MCF 10A (cell line): ENCODE measurements at regions not wholly inside any gene's neighbourhood (a gene's known extent, or its start where the extent isn't known, plus 50 kb on each side); places are given as distances from the start of the nearest gene placed in this dataset.

ENCODE experiments used
- BruUV-seq: library from RNA; stranded (reverse); fragments of 400-500 nt; replicated peaks from 2 replicates; lab custom pipeline; 2021; lab: Mats Ljungman, UMichigan
- CTCF ChIA-PET: fragments of 300-600 bp; sonication (Branson Sonifier 250); formaldehyde crosslinking; extraction: SDS; loops from one replicate; lab custom pipeline; 2021; ENCODE audit warnings: antibody characterized with exemption, inconsistent platforms; lab: Yijun Ruan, JAX
- POLR2A ChIA-PET: fragments of 300-600, 350-650 bp; sonication (Branson Sonifier 250); formaldehyde crosslinking; extraction: SDS; loops from one replicate; lab custom pipeline; 2020; ENCODE audit warnings: antibody characterized with exemption, inconsistent platforms; lab: Yijun Ruan, JAX
- DNase-seq: peaks from one replicate; pipeline ENCODE4 v3.0.0-alpha.2; 2018; ENCODE audit not compliant: unreplicated experiment
- H3K27ac Mint-ChIP-seq: one replicate; pipeline ENCODE4 v1.8.0; 2022; ENCODE audit warnings: mild to moderate bottlenecking, low read depth, mixed read lengths; ENCODE audit not compliant: unreplicated experiment
- H3K27me3 Mint-ChIP-seq: one replicate; pipeline ENCODE4 v1.8.0; 2022; ENCODE audit warnings: mixed read lengths; ENCODE audit not compliant: insufficient read depth, unreplicated experiment
- H3K36me3 Mint-ChIP-seq: one replicate; pipeline ENCODE4 v1.8.0; 2022; ENCODE audit warnings: mild to moderate bottlenecking, moderate library complexity, mixed read lengths; ENCODE audit not compliant: insufficient read depth, unreplicated experiment
- H3K4me1 Mint-ChIP-seq: one replicate; pipeline ENCODE4 v1.8.0; 2022; ENCODE audit warnings: mixed read lengths; ENCODE audit not compliant: insufficient read depth, unreplicated experiment
- H3K4me3 Mint-ChIP-seq: one replicate; pipeline ENCODE4 v1.8.0; 2022; ENCODE audit warnings: mild to moderate bottlenecking, moderate library complexity, mixed read lengths; ENCODE audit not compliant: unreplicated experiment
- H3K9me3 Mint-ChIP-seq: one replicate; pipeline ENCODE4 v1.8.0; 2022; ENCODE audit warnings: mixed read lengths; ENCODE audit not compliant: unreplicated experiment
- intact Hi-C: fragments of 100-400 bp; cut with micrococcal nuclease; formaldehyde crosslinking; loops from 2 replicates; pipeline ENCODE4 v1.14.1; 2022
- TF ChIP-seq, protein P1 (sequence below): fragments of 200-600 bp; IDR thresholded peaks from one replicate; pipeline ENCODE4 v1.8.0; 2022; ENCODE audit warnings: antibody characterized with exemption, mild to moderate bottlenecking; ENCODE audit not compliant: unreplicated experiment

DNA sequence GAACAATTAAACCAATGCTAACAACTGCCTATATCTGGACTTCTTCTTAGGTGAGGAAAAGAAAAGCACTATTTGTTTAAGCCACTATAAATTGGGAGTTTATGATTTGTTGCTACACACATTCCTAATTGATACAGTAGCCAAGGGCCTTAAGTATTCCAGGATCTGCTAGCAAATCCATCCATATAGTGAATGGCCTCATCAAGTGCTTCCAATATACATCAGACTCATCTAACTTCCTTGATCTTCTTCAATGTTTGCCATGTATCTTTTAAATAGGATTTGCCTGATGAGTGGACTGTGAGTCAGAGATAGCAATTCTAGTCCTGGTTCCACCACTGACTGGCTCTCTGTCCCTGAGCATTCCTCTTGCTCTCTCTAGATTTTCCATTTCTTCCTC lies 430.2 kb downstream of the OMA1 start:
- TF ChIP-seq, protein P1, sequence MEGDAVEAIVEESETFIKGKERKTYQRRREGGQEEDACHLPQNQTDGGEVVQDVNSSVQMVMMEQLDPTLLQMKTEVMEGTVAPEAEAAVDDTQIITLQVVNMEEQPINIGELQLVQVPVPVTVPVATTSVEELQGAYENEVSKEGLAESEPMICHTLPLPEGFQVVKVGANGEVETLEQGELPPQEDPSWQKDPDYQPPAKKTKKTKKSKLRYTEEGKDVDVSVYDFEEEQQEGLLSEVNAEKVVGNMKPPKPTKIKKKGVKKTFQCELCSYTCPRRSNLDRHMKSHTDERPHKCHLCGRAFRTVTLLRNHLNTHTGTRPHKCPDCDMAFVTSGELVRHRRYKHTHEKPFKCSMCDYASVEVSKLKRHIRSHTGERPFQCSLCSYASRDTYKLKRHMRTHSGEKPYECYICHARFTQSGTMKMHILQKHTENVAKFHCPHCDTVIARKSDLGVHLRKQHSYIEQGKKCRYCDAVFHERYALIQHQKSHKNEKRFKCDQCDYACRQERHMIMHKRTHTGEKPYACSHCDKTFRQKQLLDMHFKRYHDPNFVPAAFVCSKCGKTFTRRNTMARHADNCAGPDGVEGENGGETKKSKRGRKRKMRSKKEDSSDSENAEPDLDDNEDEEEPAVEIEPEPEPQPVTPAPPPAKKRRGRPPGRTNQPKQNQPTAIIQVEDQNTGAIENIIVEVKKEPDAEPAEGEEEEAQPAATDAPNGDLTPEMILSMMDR, result no peak
- CTCF ChIA-PET, result interaction anchor here (0.7 kb wide), 1 partner anchor 172 kb away, joined by 3 read pairs; no protein-coding TSS in a partner anchor
- no peak overlapping the region for H3K4me3 Mint-ChIP-seq
- DNase-seq, result no peak
- H3K27ac Mint-ChIP-seq, result no peak overlapping the region
- no TSS peak for BruUV-seq
- H3K27me3 Mint-ChIP-seq, result no peaks in the 10 kb centered on the region
- intact Hi-C loops, result no loop called here
- POLR2A ChIA-PET, result no interaction called here
- no peaks in the 10 kb centered on the region for H3K4me1 Mint-ChIP-seq
- H3K36me3 Mint-ChIP-seq, result no peaks in the 10 kb centered on the region
- H3K9me3 Mint-ChIP-seq, result peaks cover 5% of the 10 kb centered on the region

DNA sequence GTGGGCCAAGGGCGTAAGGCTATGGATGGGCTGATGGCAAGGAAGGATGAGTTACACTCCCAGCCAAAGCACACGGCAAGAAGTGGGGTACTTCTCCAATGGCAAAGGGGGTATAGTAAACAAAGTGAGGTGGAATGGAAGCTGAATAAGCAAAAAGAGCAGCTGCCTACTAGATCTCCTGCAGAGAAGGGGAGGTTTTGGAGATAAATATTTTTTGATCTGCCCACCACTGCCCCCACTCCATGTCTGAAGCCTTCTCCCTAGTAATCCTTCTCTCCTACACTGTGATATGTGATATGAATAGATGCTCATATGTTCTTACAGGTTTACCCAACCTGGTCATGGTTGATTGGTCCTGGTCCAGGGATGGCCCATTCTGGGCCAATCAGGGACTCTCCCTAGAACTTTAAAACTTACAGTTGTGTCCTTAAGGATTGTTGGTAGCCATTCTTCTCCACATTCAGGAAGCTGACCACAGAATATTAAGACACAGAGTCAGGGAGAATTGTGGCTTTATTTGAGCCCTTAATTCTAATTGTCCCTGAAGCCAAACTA lies 436.8 kb downstream of the OMA1 start:
- intact Hi-C loops, result no loop called here
- POLR2A ChIA-PET, result no interaction called here
- no peak for DNase-seq
- Mint-ChIP-seq H3K27ac (no peak overlapping the region), H3K27me3 (no peaks in the 10 kb centered on the region), H3K36me3 (no peaks in the 10 kb centered on the region), H3K9me3 (peaks cover 4% of the 10 kb centered on the region), H3K4me1 (no peaks in the 10 kb centered on the region), H3K4me3 (no peak overlapping the region)
- TF ChIP-seq, protein P1, result no peak
- no TSS peak for BruUV-seq
- CTCF ChIA-PET, result interaction anchor here (0.6 to 1.1 kb wide), 2 partner anchors 13 to 63 kb away, joined by 3 read pairs; no protein-coding TSS in a partner anchor

DNA sequence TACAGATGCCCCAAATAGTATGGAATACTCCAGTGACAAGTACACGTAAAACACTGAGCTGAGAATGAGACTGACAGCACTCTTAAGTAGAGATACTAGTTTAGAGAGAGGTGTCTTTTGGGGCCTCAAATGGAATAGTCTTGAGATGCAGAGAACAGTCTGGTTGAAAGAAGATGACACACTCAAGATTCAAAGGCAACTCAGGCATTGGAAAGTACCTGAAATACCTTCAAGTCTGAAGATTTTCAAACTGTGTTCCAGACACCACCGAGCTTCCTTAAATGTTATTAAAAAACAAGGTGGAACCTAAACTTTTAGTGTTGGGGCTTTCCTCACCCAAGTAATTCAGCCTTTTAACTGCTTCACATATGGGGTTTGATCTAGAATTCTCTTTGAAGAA lies 437.7 kb downstream of the OMA1 start:
- ChIA-PET CTCF (interaction anchor here (1.1 kb wide), 1 partner anchor 62 kb away, joined by 3 read pairs; no protein-coding TSS in a partner anchor), POLR2A (no interaction called here)
- H3K27me3 Mint-ChIP-seq, result no peaks in the 10 kb centered on the region
- BruUV-seq, result no TSS peak
- no peaks in the 10 kb centered on the region for H3K4me1 Mint-ChIP-seq
- intact Hi-C loops, result no loop called here
- H3K9me3 Mint-ChIP-seq, result no peaks in the 10 kb centered on the region
- H3K36me3 Mint-ChIP-seq, result no peaks in the 10 kb centered on the region
- TF ChIP-seq, protein P1, result no peak
- H3K4me3 Mint-ChIP-seq, result no peak overlapping the region
- H3K27ac Mint-ChIP-seq, result no peak overlapping the region
- DNase-seq, result no peak

DNA sequence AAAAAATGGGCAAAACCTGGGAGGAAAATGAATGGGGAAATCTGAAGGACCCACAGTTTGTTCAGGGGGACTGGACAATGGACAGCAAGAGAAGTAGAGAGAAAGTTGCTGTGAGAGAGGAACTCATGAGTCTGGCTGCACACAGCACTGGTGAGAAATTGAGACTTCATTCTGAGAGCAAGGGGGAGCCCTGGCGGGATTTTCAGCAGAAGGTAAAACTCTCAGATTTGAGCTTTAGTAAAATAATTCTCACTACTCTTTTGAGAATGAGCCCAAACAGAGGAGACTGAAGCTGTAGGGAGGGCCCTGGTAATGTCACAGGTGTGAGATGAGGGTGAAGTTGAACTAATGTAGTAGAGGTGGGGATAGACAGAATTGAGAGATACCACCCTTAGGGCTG lies 438.6 kb downstream of the OMA1 start:
- no peak overlapping the region for H3K4me3 Mint-ChIP-seq
- no peak overlapping the region for H3K27ac Mint-ChIP-seq
- no TSS peak for BruUV-seq
- no peaks in the 10 kb centered on the region for H3K27me3 Mint-ChIP-seq
- DNase-seq, result no peak
- no peaks in the 10 kb centered on the region for H3K4me1 Mint-ChIP-seq
- H3K36me3 Mint-ChIP-seq, result no peaks in the 10 kb centered on the region
- CTCF ChIA-PET, result interaction anchor here (0.7 kb wide), 1 partner anchor 56 kb away, joined by 6 read pairs; no protein-coding TSS in a partner anchor
- no peaks in the 10 kb centered on the region for H3K9me3 Mint-ChIP-seq
- POLR2A ChIA-PET, result no interaction called here
- intact Hi-C loops, result no loop called here
- TF ChIP-seq, protein P1, result no peak
